GM12878 (cell line): ENCODE measurements at regions not wholly inside any gene's neighbourhood (a gene's known extent, or its start where the extent isn't known, plus 50 kb on each side); places are given as distances from the start of the nearest gene placed in this dataset.

Source experiments
- ATAC-seq: fragments of 200-7000 bp; cut with Tn5 transposase; 3 replicates; pipeline ENCODE4 v1.9.1; 2020; ENCODE audit warnings: mild to moderate bottlenecking, moderate library complexity
- BruUV-seq: library from RNA; stranded (reverse); fragments of 400-500 nt; replicated peaks from 2 replicates; lab custom pipeline; 2021; lab: Mats Ljungman, UMichigan
- CTCF ChIA-PET: fragments of 300-600 bp; sonication (Branson Sonifier 250); formaldehyde crosslinking; extraction: SDS; loops from one replicate; lab custom pipeline; 2021; ENCODE audit warnings: inconsistent platforms; lab: Yijun Ruan, JAX
- POLR2A ChIA-PET: fragments of 350-600 bp; formaldehyde crosslinking; extraction: SDS; loops from one replicate; lab custom pipeline; 2021; ENCODE audit warnings: inconsistent platforms; lab: Charles Lee
- RAD21 ChIA-PET: fragments of 300-600 bp; sonication (Branson Sonifier 250); formaldehyde crosslinking; loops from one replicate; lab custom pipeline; 2023; ENCODE audit warnings: antibody characterized with exemption; ENCODE audit not compliant: unreplicated experiment; lab: Charles Lee
- SMC1A ChIA-PET: fragments of 300-600 bp; sonication (Branson Sonifier 250); formaldehyde crosslinking; loops from one replicate; lab custom pipeline; 2023; ENCODE audit not compliant: unreplicated experiment, uncharacterized antibody; lab: Charles Lee
- DNase-seq: peaks from one replicate; pipeline ENCODE4 v3.0.0-alpha.2; 2011; ENCODE audit warnings: low read depth, low spot score
- FAIRE-seq: peaks from 3 replicates; lab custom pipeline; 2011; peaks lifted over from hg19 to GRCh38; lab: Jason Lieb, UNC
- H2AFZ ChIP-seq: 2 replicates; pipeline ENCODE4 v1.6.0; 2011; ENCODE audit warnings: low read depth, low read length, control low read depth; ENCODE audit not compliant: control insufficient read depth
- H3K27ac ChIP-seq: 2 replicates; pipeline ENCODE4 v1.5.1; 2011; ENCODE audit warnings: control low read depth; ENCODE audit not compliant: control insufficient read depth, insufficient read depth
- H3K27me3 ChIP-seq, 2 experiments: replicated peaks in 1 of 2; 2 replicates each; pipeline versions ENCODE4 v1.6.0 to v1.6.1; 2011; ENCODE audit warnings: low read length in 1 of 2; ENCODE audit not compliant: control insufficient read depth in 2 of 2, insufficient read depth in 2 of 2
- H3K36me3 ChIP-seq, 2 experiments: 2 replicates each; pipeline ENCODE4 v1.5.1; 2011; ENCODE audit warnings: low read length in 1 of 2; ENCODE audit not compliant: control insufficient read depth in 2 of 2, insufficient read depth in 2 of 2
- H3K4me1 ChIP-seq: 2 replicates; pipeline ENCODE4 v1.6.1; 2011; ENCODE audit warnings: mild to moderate bottlenecking, low read length, moderate library complexity, mixed read lengths; ENCODE audit not compliant: control insufficient read depth, insufficient read depth
- H3K4me2 ChIP-seq: 2 replicates; pipeline ENCODE4 v1.6.0; 2011; ENCODE audit warnings: control low read depth; ENCODE audit not compliant: control insufficient read depth, insufficient read depth
- H3K4me3 ChIP-seq: fragments of 200-600 bp; sonication (generic); 2 replicates; pipeline ENCODE4 v1.5.1; 2016
- H3K79me2 ChIP-seq: 2 replicates; pipeline ENCODE4 v1.6.0; 2011; ENCODE audit warnings: low read length; ENCODE audit not compliant: control insufficient read depth, insufficient read depth
- H3K9ac ChIP-seq: 2 replicates; pipeline ENCODE4 v1.8.0; 2011; ENCODE audit warnings: low read length, control low read depth, mixed read lengths; ENCODE audit not compliant: control insufficient read depth, insufficient read depth
- H3K9me3 ChIP-seq: replicated peaks from 3 replicates; pipeline ENCODE4 v1.5.1; 2011; ENCODE audit warnings: mild to moderate bottlenecking, low read length; ENCODE audit not compliant: control insufficient read depth, insufficient read depth
- H4K20me1 ChIP-seq: 2 replicates; pipeline ENCODE4 v1.6.0; 2011; ENCODE audit not compliant: control insufficient read depth, insufficient read depth
- ATF2 ChIP-seq: IDR thresholded peaks from 2 replicates; pipeline ENCODE4 v1.6.1; 2012; ENCODE audit warnings: low read length, inconsistent platforms
- CBX5 ChIP-seq: sonication (generic); IDR thresholded peaks from 2 replicates; pipeline ENCODE4 v1.6.1; 2016; ENCODE audit warnings: low read depth, moderate library complexity, mild to moderate bottlenecking, inconsistent platforms
- LARP7 ChIP-seq: fragments of 450-650 bp; IDR thresholded peaks from 2 replicates; pipeline ENCODE4 v1.6.1; 2017; ENCODE audit warnings: mild to moderate bottlenecking
- MTA2 ChIP-seq: fragments of 450-650 bp; IDR thresholded peaks from 2 replicates; pipeline ENCODE4 v1.6.1; 2016; ENCODE audit warnings: low read depth, mild to moderate bottlenecking, moderate library complexity
- PAX5 ChIP-seq: IDR thresholded peaks from 2 replicates; pipeline ENCODE4 v1.6.1; 2011; ENCODE audit warnings: low read depth, low read length, borderline replicate concordance
- PKNOX1 ChIP-seq: fragments of 450-650 bp; IDR thresholded peaks from 2 replicates; pipeline ENCODE4 v1.6.1; 2016; ENCODE audit warnings: mild to moderate bottlenecking
- POLR2AphosphoS5 ChIP-seq: IDR thresholded peaks from 2 replicates; pipeline ENCODE4 v1.6.1; 2011; ENCODE audit warnings: mild to moderate bottlenecking, low read length, inconsistent platforms
- POU2F2 ChIP-seq: IDR thresholded peaks from 3 replicates; pipeline ENCODE4 v1.6.1; 2011; ENCODE audit warnings: low read depth, mild to moderate bottlenecking, low read length, borderline replicate concordance
- RCOR1 ChIP-seq: conservative IDR thresholded peaks from 2 replicates; pipeline ENCODE4 v1.6.1; 2012; ENCODE audit warnings: low read depth, low read length, improper control_type of control experiment
- SMAD5 ChIP-seq: IDR thresholded peaks from 2 replicates; pipeline ENCODE4 v1.6.1; 2016; ENCODE audit warnings: antibody characterized with exemption, low read depth
- ZNF274 ChIP-seq: IDR thresholded peaks from one replicate; pipeline ENCODE4 v1.8.0; 2011; ENCODE audit not compliant: insufficient read length, insufficient read depth
- WGBS: methylation state at CpG from one replicate; pipeline ENCODE4 v1.1.6; 2016; ENCODE audit warnings: low lambda C conversion rate; ENCODE audit not compliant: insufficient replicate concordance, insufficient coverage; ENCODE audit errors: missing lambda C conversion rate; 5-methylcytosine and 5-hydroxymethylcytosine counted together
- in situ Hi-C: fragments of 300-500 bp; cut with MboI; formaldehyde crosslinking; loops from 9 replicates; pipeline ENCODE4 v1.14.3; 2018; ENCODE audit warnings: mixed read lengths
- intact Hi-C: fragments of 100-400 bp; cut with micrococcal nuclease; formaldehyde crosslinking; loops from one replicate; pipeline ENCODE4 v1.14.2; 2022; ENCODE audit not compliant: unreplicated experiment
- TF ChIP-seq, protein P1 (sequence below): IDR thresholded peaks from 2 replicates; pipeline ENCODE4 v1.6.1; 2011; ENCODE audit warnings: low read depth, low read length, improper control_type of control experiment, borderline replicate concordance
- TF ChIP-seq, protein P2 (sequence below): fragments of 450-650 bp; formaldehyde crosslinking; IDR thresholded peaks from 2 replicates; pipeline ENCODE4 v1.5.0; 2022; ENCODE audit warnings: mild to moderate bottlenecking, missing genetic modification characterization

DNA sequence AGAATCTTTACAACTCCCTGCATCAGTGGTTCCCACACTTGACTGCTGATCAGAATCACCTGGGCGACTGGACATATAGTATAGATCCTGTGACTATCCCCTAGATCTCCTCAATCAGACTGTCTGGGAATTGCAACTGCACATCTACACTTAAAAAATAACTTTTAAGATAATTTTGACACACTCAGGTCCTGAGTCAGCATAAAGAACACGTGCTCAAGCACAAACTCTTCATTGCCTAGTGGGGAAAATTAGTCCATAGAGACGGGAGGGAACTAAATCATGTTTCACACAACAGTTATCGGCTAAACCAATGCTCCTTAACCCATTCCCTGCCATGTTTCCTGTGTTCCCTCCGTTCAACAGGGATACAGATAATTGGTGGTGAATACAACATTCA lies 243.5 kb upstream of the FGF13 start:
- Histone ChIP-seq H3K9ac (no peak overlapping the region), H3K4me3 (no peak overlapping the region), H3K27me3 (no peaks in the 10 kb centered on the region), H4K20me1 (no peaks in the 10 kb centered on the region), H2AFZ (no peak overlapping the region), H3K79me2 (no peaks in the 10 kb centered on the region), H3K27ac (no peak overlapping the region), H3K4me2 (no peak overlapping the region), H3K4me1 (no peaks in the 10 kb centered on the region), H3K9me3 (no peaks in the 10 kb centered on the region), H3K36me3 (no peaks in the 10 kb centered on the region)
- ChIA-PET CTCF (no interaction called here), POLR2A (no interaction called here), RAD21 (no interaction called here), SMC1A (no interaction called here)
- TF ChIP-seq SMAD5, result no peak
- DNase-seq (no peak), ATAC-seq (no peak), FAIRE-seq (no peak)
- in situ Hi-C loops, result no loop called here
- intact Hi-C loops, result no loop called here
- WGBS, result 8% methylated on average over 5 of the region's 5 CpGs
- no TSS peak for BruUV-seq

DNA sequence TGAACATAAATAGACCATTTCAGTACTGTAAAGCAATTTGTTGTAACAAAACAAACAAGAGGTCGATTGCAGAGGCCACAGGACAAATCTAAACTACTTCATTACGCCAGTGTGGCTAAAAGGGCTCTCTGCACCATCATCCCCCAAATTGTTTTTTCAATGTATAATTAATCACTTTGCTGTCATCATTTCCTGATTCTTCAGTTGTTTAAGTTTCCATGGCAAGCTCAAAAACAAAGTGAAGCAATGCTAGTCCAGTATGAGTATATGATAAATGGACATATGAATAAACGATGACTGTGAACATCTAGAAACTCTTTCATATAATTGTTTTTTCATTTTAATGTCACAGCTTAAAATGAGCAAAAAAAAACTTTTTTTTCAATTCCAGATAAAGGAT lies 235.4 kb upstream of the FGF13 start:
- CTCF ChIA-PET, result no interaction called here
- no peaks in the 10 kb centered on the region for H3K4me1 ChIP-seq
- RAD21 ChIA-PET, result no interaction called here
- no peaks in the 10 kb centered on the region for H3K79me2 ChIP-seq
- DNase-seq (no peak), FAIRE-seq (no peak), ATAC-seq (no peak)
- intact Hi-C loops, result no loop called here
- no peaks in the 10 kb centered on the region for H4K20me1 ChIP-seq
- in situ Hi-C loops, result no loop called here
- no peak overlapping the region for H2AFZ ChIP-seq
- no peak overlapping the region for H3K9ac ChIP-seq
- BruUV-seq, result no TSS peak
- H3K4me3 ChIP-seq, result no peak overlapping the region
- no peak overlapping the region for H3K4me2 ChIP-seq
- H3K9me3 ChIP-seq, result no peaks in the 10 kb centered on the region
- POLR2A ChIA-PET, result no interaction called here
- WGBS, result 16% methylated on average over 3 of the region's 3 CpGs
- H3K27ac ChIP-seq, result no peak overlapping the region
- H3K27me3 ChIP-seq, result no peaks in the 10 kb centered on the region
- SMC1A ChIA-PET, result no interaction called here
- no peaks in the 10 kb centered on the region for H3K36me3 ChIP-seq
- no peak for TF ChIP-seq MTA2
- no peak for TF ChIP-seq LARP7
- no peak for TF ChIP-seq ATF2
- TF ChIP-seq, protein P1, sequence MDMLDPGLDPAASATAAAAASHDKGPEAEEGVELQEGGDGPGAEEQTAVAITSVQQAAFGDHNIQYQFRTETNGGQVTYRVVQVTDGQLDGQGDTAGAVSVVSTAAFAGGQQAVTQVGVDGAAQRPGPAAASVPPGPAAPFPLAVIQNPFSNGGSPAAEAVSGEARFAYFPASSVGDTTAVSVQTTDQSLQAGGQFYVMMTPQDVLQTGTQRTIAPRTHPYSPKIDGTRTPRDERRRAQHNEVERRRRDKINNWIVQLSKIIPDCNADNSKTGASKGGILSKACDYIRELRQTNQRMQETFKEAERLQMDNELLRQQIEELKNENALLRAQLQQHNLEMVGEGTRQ, result no peak
- no peak for TF ChIP-seq PAX5
- TF ChIP-seq RCOR1, result no peak
- TF ChIP-seq POLR2AphosphoS5, result no peak
- TF ChIP-seq, protein P2, sequence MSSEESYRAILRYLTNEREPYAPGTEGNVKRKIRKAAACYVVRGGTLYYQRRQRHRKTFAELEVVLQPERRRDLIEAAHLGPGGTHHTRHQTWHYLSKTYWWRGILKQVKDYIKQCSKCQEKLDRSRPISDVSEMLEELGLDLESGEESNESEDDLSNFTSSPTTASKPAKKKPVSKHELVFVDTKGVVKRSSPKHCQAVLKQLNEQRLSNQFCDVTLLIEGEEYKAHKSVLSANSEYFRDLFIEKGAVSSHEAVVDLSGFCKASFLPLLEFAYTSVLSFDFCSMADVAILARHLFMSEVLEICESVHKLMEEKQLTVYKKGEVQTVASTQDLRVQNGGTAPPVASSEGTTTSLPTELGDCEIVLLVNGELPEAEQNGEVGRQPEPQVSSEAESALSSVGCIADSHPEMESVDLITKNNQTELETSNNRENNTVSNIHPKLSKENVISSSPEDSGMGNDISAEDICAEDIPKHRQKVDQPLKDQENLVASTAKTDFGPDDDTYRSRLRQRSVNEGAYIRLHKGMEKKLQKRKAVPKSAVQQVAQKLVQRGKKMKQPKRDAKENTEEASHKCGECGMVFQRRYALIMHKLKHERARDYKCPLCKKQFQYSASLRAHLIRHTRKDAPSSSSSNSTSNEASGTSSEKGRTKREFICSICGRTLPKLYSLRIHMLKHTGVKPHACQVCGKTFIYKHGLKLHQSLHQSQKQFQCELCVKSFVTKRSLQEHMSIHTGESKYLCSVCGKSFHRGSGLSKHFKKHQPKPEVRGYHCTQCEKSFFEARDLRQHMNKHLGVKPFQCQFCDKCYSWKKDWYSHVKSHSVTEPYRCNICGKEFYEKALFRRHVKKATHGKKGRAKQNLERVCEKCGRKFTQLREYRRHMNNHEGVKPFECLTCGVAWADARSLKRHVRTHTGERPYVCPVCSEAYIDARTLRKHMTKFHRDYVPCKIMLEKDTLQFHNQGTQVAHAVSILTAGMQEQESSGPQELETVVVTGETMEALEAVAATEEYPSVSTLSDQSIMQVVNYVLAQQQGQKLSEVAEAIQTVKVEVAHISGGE (CRISPR knock-in tag), result no peak
- TF ChIP-seq ZNF274, result no peak
- TF ChIP-seq PKNOX1, result no peak
- TF ChIP-seq POU2F2, result no peak
- TF ChIP-seq CBX5, result no peak
